ENCODE measurements at regions not wholly inside any gene's neighbourhood (a gene's known extent, or its start where the extent isn't known, plus 50 kb on each side); places are given as distances from the start of the nearest gene placed in this dataset.
A peak's percentile ranks its signal among the peaks of the same experiment; 100 is the strongest.

DNA sequence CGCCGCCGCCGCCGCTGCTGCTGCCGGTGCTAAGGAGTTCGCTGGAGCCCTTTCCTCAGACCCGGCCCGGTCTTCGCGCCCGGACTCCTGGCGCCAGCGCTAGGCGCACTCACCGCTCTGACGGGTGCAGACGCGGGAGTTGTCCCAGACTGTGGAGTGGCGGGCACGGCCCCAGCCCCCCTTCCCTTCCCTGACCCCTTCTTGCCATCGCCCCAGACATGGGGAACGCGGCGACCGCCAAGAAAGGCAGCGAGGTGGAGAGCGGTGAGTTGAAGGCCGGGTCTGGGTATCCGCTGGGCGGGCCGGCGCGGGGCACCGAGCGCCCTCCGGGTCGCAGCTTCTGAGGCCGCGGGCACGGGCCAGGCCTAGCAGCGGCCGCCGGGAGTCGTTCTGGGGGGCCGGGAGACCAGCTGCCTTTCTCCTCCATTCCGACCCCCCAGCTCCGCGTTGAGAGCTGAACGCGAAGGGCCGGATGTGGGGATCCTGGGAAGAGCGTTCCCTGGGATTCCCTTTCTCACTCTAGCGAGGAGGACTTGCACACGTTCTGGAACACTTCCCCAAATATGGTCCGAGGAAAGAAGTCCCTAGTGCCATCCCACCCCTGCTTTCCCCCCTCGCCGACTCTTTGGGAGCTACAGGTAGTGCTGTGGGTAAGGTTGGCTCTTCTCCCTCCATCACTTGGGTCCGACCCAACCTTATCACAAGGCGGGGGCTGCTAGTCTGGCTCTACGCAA, 65.8 kb upstream of the PRKACB start:
- peak overlapping the region in 2 of 3 donors; percentile 69 to 76 for H3K9ac ChIP-seq (ENCODE audit: low read length in 3 of 3)
- intact Hi-C loops (cut with DNase I), result no loop called here
- H3K9me3 ChIP-seq (ENCODE audit: control insufficient read depth in 2 of 3, insufficient read depth in 1 of 3, low read length in 3 of 3), result no peaks in the 10 kb centered on the region
- H3K4me3 ChIP-seq (ENCODE audit: low read length in 3 of 3), result peak overlapping the region; percentile 73 to 84 (median 79)
- no peak for FAIRE-seq
- TF ChIP-seq, protein P1, sequence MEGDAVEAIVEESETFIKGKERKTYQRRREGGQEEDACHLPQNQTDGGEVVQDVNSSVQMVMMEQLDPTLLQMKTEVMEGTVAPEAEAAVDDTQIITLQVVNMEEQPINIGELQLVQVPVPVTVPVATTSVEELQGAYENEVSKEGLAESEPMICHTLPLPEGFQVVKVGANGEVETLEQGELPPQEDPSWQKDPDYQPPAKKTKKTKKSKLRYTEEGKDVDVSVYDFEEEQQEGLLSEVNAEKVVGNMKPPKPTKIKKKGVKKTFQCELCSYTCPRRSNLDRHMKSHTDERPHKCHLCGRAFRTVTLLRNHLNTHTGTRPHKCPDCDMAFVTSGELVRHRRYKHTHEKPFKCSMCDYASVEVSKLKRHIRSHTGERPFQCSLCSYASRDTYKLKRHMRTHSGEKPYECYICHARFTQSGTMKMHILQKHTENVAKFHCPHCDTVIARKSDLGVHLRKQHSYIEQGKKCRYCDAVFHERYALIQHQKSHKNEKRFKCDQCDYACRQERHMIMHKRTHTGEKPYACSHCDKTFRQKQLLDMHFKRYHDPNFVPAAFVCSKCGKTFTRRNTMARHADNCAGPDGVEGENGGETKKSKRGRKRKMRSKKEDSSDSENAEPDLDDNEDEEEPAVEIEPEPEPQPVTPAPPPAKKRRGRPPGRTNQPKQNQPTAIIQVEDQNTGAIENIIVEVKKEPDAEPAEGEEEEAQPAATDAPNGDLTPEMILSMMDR (IDR thresholded peaks at IDR 0.05; ENCODE audit: borderline replicate concordance, extremely low read depth, insufficient read depth), result no peak
- H3K27me3 ChIP-seq (ENCODE audit: control insufficient read depth, insufficient read depth, low read length), result no peaks in the 10 kb centered on the region
- H3K4me1 ChIP-seq (ENCODE audit: control insufficient read depth in 2 of 3, insufficient read depth in 2 of 3, low read depth in 1 of 3, low read length in 3 of 3), result peaks cover 0 to 2% (median 2%) of the 10 kb centered on the region in 3 donors
- peak in 4 of 5 donors; percentile 68 to 83 (median 72) for DNase-seq
- H3K36me3 ChIP-seq (ENCODE audit: control insufficient read depth in 2 of 3, insufficient read depth in 3 of 3, low read length in 3 of 3), result no peaks in the 10 kb centered on the region
- peak overlapping the region in 1 of 2 donors; percentile 70 for H3K27ac ChIP-seq (ENCODE audit: low read depth in 2 of 2, low read length in 2 of 2)

DNA sequence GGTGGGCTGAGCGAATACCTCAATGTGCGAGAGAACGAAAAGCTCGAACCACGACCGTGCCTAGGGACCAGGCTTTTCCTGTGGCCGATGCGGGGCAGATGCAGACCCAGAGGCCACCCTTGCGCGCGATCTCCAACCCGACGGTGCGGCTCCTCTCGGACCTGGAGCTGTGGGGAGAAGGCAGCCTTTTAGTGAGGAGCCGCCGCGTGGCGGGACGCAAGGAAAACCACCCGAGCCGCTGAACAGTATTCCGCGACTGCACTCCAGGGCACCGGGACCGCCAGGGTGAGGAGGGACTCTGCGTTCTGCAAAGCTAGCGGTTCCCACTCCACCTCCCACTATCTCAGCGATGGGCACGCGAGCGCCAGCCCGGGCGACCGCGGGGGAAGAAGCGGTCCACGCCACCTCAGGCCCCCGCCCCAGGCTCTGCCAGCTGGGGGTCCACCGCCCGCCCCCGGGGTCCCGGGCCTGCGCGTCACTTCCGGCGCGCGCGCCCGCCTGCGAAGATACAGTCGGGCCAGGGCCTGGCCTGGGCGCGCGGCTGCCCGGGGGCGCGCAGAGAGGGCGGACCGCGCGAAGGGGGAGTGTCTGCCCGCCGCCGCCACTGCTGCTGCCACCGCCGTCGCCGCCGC, 66.5 kb upstream of the PRKACB start:
- Histone ChIP-seq H3K4me3 (ENCODE audit: low read length in 3 of 3) (peak overlapping the region; percentile 59 to 88 (median 86)), H3K36me3 (ENCODE audit: control insufficient read depth in 2 of 3, insufficient read depth in 3 of 3, low read length in 3 of 3) (no peaks in the 10 kb centered on the region)
- intact Hi-C loops (cut with DNase I), result no loop called here

DNA sequence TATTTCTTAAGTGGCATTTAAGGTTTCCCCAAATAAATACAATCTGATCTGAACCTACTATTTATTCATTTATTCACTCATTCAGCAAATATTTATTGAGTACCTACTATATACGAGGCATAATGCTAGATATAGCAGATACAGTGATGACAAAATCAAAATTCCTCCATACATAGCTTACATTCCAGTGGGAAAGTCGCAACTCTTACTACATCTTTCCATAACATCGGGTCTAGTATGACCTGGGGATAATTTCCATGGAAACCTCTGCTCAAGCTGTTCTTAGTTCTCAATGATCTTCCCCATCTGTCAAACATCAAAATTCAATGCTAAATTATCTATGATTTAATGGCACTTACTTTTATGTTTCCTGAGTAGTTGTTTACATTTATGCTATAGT, 70.8 kb upstream of the PRKACB start:
- Histone ChIP-seq H3K4me1 (ENCODE audit: control insufficient read depth in 2 of 3, insufficient read depth in 2 of 3, low read depth in 1 of 3, low read length in 3 of 3) (no peaks in the 10 kb centered on the region), H3K27ac (ENCODE audit: low read depth in 2 of 2, low read length in 2 of 2) (no peak overlapping the region), H3K27me3 (ENCODE audit: control insufficient read depth, insufficient read depth, low read length) (no peaks in the 10 kb centered on the region), H3K9ac (ENCODE audit: low read length in 3 of 3) (no peak overlapping the region), H3K9me3 (ENCODE audit: control insufficient read depth in 2 of 3, insufficient read depth in 1 of 3, low read length in 3 of 3) (no peaks in the 10 kb centered on the region), H3K4me3 (ENCODE audit: low read length in 3 of 3) (no peak overlapping the region), H3K36me3 (ENCODE audit: control insufficient read depth in 2 of 3, insufficient read depth in 3 of 3, low read length in 3 of 3) (no peaks in the 10 kb centered on the region)
- no peak for FAIRE-seq
- intact Hi-C loops (cut with DNase I), result no loop called here
- DNase-seq, result no peak
- TF ChIP-seq, protein P1 (IDR thresholded peaks at IDR 0.05; ENCODE audit: borderline replicate concordance, extremely low read depth, insufficient read depth), result no peak

More for the DNA sequence above, 66.5 kb upstream of the PRKACB start:
- Histone ChIP-seq H3K9ac (ENCODE audit: low read length in 3 of 3) (peak overlapping the region; percentile 18 to 79 (median 77)), H3K27me3 (ENCODE audit: control insufficient read depth, insufficient read depth, low read length) (no peaks in the 10 kb centered on the region), H3K9me3 (ENCODE audit: control insufficient read depth in 2 of 3, insufficient read depth in 1 of 3, low read length in 3 of 3) (no peaks in the 10 kb centered on the region), H3K4me1 (ENCODE audit: control insufficient read depth in 2 of 3, insufficient read depth in 2 of 3, low read depth in 1 of 3, low read length in 3 of 3) (peaks cover 0 to 2% (median 2%) of the 10 kb centered on the region in 3 donors), H3K27ac (ENCODE audit: low read depth in 2 of 2, low read length in 2 of 2) (peak overlapping the region; percentile 84 to 85)
- FAIRE-seq, result no peak
- TF ChIP-seq, protein P1 (IDR thresholded peaks at IDR 0.05; ENCODE audit: borderline replicate concordance, extremely low read depth, insufficient read depth), result no peak
- peak; percentile 88 to 95 (median 93) for DNase-seq

Data from kidney (tissue), 13 donors.